Astrocyte of the hippocampus (primary cell): ENCODE measurements at regions not wholly inside any gene's neighbourhood (a gene's known extent, or its start where the extent isn't known, plus 50 kb on each side); places are given as distances from the start of the nearest gene placed in this dataset.

Experiments used
- DNase-seq: peaks from one replicate; pipeline ENCODE4 v3.0.0; 2011; ENCODE audit warnings: low read depth, low spot score

DNA sequence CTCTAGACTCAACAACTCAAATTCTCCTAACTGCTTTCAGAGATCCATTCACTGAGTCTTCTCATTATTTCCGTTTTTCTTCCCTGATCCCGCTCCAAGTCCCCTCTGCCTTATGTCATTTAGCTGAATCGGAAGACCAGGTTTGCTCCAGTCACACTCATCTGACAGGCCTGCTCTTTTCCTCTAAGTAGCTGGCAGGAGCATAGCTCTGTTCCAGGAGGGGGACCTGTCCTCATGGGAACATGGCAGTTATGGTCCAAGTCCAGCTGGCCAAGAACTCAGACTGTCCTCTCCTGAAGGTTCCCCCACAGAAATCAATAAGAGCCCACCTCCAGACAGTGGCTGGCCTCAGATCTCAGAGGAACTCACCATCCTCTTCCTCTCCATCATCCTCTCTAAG, 130.9 kb upstream of the SERP2 start:
- DNase-seq: no peak

DNA sequence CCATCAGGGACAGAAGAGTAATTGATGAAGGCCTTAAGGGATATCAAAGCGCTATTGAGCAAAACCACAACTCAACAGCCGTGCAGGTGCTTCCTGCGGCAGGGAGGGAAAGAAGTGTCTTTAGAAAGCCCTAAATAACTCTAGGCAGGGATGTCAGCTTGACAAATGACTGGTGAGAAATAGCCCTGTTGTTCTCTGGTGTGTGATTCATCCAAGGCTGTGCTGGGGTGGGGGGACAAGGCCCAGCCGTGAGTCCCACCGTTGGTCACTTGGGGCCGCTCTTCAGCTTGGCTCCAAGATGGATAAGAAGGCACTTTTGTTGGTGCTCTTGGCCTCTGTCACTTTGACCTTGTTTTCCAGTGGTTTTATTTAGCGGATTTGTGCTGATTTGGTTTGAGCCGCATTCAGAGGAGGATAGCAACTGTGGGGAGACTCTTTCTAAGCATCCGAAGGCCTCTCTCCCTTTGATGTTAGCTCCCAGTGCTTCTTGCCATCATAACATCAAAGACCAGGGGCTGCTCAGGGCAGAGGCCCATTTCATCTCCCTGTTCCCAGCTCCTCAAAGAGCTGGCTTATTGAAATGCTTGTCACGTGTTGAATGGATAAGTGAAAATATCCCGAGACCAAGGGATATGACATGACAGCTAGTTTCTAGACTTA, 130.3 kb upstream of the SERP2 start:
- DNase-seq: peak; percentile 93

DNA sequence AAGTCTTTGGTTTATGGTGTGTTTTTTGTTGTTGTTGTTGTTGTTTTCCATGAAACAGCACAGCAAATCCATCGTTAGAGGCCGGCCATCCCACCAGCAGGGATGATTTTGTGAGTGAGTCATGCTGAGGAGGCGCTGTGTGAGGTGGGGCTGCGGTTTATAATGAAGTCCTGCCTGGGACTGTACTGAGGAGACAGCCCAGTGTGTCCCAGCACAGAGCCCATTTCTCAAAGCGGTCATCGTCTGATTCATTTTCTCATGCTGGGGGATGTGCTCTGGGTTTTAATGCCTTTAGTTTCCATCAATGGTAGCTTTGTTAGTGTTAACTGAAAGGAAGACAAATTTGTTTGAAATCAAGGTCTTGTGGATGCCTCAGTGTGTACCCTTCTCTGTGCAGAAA, 129.3 kb upstream of the SERP2 start:
- peak; percentile 91 for DNase-seq

DNA sequence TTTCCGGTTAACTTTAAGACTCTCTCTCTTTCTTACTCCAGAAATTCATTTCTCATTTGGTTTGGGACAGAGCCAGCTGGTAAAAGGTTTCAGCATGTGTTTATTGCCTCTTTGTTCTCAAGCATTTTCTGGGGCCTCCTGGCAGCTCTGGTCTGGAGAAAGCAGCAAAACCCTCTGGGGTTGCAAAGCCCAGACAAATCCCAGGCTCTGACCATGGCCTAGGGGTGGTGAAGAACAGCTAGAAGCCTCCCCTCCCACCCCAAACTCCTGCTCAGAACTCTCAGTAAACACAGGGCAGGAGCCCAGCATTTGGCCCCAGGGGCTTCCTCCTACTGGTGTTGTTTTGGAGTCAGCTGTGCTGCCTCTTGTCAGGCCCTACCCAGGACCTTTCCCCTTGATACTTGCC, 124.2 kb upstream of the SERP2 start:
- peak; percentile 83 for DNase-seq

DNA sequence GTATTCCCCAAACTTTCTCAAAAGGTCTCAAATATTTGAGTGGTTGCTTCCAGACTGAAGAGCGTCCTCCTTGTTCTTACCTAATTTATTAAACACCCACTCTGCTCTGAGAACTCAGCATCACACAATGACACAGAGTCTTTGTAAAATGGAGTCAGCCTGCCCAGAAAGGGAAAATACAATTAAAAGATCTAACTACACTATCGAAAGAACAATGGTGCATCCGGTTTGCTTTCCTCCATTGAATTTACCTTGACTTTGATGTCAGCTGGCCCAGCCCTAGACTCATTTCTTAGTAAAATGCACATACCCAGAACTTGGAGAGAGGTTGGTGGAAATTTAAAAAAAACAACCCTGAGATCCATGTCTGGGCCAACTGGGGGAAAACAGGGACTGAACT, 120.7 kb upstream of the SERP2 start:
- no peak for DNase-seq

DNA sequence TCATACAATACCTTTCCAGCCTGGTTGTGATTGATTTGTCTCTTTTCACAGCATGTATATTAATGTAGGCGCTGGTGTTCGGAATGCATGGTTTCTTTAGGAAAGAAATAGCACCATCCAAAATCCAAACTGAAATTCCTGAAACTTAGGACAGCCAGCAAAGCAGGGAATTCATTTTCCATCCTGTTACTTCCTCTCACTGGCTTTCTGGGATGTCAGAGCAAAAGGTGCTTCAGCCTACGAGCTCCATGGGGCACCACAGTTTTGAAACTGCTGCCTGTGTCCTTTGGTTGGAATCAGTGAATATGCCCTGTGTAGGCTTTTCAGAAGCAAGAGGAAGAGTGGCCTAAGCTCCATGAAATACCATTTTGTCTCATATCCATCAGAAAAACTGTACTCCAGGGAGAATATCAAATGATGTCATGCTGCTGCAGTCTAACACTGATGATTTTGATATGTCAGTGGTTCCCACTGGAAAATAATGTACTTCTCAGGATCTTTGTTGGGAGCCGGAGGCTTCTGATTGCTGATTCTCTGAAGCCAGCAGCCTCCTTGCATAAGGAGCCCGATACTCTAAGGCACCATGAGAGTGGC, 117.8 kb upstream of the SERP2 start:
- no peak for DNase-seq

DNA sequence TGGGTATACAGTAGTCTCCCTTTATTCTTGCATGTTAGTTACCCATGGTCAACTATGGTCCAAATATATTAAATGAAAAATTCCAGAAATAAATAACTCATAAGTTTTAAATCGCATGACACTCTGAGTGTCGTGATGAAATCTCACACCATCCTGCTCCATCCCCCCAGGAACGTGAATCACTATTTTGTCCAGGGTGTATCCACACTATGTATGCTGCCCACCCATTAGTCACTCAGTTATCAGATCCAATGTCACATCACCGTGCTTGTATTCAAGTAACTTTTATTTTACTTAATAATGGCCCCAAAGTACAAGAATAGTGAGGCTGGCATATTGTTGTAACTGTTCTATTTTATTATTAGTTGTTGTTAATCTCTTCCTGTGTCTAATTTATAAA, 115.8 kb upstream of the SERP2 start:
- DNase-seq: no peak

DNA sequence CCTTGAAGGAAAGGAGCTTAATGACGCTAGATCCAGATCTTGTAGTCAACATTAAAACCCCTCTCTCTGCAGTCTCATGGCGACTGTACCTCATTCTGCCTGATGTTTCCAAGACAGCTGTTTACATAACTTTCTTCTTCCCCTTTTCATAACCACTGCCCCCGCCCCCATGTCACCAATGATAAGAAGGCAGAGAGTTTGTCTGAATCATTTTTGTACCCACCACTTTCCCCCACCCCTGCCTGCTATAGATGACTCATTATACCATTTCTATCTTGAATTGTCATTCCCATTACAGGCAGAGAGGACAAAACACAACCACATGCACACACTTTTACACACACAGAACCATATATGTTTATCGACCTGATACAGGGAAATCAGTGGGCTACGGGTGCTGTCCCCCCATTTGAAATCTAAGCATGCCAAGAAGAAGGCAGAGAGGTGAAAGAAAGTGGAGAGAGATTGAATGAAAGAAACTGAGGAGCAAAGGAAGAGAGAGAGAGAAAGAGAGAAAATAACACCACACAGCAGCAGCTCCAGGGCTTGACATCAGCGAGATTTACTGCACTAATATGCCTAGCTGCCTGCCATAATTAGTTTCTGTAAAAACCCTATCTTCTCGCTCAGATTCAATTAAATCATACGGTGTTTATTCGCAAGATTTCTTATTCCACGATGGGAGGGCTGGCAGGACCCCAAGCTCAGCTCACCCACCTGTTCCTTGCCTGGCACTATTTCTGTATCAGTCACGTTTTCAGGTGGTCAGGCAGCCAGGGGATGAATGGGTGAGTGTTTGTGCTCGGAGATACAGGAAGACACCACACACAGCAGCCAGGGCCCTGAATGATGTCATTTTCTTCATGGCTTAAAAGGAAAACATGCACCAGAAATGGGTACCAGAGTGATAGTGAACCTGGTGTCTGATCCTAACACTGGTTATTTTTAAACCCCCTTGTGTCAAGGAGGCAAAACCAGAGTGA, 114.3 kb upstream of the SERP2 start:
- peak; percentile 51 for DNase-seq

DNA sequence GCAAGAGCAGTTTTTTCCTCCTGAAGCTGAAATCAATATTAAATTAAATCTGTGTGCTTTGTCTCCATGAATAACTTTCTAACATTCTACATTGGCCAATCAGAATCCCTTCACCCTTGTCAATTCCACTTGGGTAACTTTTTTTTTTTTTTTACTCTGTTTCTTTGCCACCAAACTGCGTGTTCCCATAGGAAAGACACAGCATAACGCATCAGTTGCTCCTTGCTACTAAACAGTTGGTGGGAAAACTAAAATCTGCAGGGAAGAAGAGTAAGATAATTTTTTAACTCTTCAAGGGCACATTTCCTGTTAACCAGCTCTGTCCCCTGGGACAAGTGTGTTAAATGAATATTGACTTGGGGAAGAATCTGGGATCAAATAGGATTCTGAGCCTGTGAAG, 113.3 kb upstream of the SERP2 start:
- no peak for DNase-seq

DNA sequence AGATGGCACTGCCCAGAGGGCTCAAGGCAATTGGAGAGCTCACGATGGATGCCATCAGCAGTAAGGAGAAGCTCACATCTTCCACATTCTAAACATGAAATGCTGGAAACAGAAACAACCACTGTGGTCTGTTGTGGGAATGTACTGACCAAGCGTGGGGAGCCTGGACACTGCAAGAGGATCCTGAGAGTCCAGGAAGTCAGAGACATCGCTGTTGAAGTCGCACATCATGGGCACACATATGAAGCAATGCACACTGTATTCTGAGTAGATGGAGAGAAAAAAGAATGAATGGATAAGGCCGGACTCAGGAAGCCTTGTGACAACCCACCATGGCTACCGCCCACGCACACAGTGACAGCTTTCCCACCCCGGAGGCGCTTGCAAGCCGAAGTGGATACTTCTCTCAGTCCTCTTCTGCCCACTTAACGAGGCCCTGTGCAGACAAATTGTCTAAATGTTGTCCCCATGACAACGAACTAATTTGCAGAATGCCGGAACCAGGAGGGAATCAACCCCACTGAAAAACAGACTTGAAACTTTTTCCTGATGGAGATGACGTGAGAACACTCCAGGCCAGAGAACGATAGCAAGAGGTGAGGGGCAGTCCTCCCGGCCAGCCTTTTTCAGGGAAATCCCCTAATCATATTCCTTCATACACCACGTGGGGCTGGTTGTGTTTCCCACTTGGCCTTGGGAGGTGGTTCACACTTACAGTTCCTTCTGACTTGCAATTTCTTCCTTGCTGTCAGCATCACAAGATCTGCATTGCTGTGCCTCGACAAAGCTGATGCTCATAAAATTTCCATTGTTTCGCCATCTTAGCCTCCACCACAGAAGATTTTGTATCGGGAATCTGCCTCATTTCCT, 109.6 kb upstream of the SERP2 start:
- peak; percentile 54 for DNase-seq

DNA sequence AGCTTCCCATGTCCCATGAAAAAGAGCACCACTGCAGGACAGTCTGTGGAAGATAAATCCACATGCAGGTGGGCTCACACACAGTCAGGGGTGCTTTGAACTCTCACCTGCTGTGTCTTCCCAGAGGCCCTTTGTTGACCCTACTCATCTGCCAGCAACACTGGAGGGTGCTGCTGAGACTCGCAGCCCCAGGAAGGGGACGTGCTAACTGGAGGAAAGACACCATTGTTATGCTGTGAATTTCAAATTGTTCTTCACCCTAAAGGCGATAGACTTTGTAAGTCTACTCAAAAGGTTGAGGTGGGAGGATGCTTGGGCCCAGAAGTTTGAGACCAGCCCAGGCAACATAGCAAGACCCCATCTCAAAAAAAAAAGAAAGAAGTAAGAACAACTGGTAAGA, 107.3 kb upstream of the SERP2 start:
- DNase-seq: no peak

DNA sequence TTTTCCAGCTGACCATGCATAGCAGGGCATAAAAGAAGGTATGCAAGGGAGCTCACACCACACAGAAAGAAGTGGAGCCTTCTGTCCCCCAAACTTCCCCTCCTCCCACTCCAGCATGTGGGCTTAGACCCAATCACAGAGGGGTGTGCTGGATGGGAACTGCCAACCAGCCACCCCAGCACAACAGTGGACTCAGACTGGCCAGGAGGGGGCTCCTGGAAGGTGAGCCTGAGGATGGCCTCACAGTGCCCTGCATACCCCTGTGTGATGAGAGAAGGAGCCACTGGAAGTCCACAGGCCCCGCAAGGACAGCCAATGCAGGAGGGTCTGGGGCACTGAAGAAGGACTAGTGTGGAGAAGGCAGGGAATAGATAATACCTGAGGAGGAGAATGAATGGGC, 106.9 kb upstream of the SERP2 start:
- DNase-seq: no peak

DNA sequence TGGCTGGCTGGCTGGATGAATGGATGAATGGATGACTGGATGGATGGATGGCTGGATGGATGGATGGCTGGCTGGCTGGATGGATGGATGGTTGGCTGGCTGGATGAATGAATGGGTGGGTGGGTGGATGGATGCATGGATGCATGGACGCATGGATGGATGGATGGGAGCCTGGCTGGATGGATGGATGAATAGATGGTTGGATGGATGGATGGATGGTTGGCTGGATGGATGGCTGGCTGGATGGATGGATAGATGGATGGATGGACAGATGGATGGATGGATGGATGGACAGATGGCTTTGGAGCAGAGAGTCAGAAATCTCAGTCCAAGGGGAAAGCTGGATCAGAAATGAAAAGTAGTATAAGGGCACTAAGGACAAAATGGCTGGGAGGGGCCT, 106.4 kb upstream of the SERP2 start:
- no peak for DNase-seq

DNA sequence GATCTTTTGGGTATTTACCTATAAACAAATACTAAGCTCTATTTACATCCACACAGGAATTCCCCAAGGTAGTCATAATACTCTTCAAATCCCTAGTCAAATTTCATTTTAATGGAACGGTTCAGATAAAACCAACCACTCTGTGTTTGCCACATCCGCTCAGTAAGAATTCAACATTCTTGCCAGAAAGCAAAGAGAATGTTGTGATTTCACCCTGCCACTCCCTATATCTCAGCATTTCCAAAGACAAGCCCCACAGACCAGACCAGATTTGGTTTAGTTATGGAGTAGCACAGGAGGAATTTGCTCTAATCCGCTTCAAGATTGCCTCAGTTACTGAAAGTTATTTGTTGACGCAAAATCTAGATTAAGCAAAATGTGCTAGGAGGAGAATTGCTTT, 105.6 kb upstream of the SERP2 start:
- DNase-seq: peak; percentile 88

DNA sequence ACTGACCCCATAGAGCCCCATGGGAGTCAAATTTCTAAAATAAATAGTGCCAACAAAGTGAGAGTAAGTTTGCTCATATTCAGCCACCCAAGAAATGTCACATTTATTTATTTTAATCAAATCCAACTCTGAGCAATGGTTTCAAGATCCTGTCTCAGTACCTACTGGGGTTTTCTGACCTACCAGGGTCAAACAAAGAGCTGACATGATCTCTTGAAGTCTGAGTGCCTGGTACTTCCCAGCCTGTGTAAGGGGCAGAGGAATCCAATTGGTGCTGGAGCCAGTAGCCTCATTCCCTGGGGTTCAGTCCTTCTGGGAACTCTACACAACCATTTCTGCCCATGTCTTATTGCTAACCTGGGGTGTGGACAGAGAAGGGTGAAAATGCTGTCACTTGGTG, 104.6 kb upstream of the SERP2 start:
- DNase-seq: no peak

DNA sequence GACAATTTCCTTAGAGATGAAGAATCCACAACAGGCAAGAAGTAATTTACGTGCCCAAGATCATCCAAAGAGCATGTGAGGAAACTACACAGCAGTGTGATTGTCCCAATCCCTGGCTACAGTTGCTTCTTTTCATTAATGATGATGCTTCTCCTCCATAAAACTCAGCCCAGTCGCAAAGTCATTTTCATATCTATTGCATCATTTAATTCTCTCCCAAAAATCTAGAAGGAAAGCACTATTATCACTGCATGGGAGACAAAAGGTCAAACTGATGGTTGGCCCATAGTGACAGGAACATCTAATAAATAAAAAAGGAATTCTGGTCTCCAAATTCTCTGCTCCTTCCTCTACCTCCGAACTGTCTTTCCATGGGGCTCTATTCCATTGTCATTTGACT, 103.5 kb upstream of the SERP2 start:
- no peak for DNase-seq

DNA sequence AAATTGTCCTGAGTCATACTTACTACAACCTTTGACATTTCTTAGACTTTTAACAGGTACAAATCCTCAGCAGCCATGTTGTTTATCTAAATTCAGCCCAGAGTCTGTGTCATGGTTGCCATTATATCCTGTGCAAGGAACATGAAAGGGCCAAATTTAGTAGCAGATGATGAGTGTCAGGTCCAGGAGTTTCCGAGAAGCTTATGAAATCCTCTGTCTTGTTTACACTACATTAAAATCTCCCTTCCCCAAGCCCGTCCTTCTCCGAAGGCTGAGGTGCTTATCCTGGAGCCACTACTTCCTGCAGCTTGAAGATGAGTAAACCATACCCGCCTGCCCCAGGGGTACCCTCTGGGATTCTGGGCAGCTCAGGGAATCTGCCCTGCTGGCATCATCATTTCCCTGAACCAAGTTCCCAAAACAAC, 102.6 kb upstream of the SERP2 start:
- DNase-seq: no peak

DNA sequence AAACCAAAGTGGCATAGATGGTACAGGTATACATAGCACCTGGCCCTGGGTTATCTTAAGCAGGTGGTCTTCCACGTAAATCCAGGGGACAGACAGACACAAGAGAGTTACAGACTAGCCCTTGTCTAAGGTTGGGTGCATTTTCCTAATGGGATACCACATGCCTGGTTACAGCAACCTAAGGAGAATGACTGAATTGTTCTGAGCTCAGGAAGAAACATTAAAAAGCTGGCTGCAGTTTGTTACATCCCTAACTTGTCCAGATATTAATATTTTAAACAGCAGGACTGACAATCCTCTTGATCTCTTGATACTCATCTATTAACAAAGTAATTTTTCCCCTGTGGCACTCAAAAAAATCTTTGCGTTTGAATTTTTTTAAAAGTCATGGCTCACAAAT, 102.2 kb upstream of the SERP2 start:
- no peak for DNase-seq

DNA sequence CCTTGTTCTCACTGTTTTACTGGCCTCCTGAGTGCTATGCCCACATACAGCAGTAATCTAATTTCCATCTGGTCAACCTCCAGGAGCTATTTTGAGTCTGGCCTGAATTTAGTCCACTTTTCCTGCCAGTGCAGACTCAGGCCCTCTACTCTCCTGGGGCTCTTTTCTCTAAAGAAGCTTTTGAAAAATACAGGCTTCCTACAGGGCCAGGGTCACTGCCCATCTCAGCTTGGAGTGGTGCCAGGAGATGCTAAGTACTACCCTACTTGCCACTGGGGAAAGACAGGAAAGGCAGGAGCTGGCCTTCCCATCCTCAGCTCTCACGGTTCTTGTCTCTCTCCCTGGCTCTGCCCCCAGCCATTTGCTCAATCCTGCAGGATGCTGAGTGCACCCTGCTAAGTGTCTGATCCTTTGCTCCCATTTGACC, 101.7 kb upstream of the SERP2 start:
- DNase-seq: no peak

DNA sequence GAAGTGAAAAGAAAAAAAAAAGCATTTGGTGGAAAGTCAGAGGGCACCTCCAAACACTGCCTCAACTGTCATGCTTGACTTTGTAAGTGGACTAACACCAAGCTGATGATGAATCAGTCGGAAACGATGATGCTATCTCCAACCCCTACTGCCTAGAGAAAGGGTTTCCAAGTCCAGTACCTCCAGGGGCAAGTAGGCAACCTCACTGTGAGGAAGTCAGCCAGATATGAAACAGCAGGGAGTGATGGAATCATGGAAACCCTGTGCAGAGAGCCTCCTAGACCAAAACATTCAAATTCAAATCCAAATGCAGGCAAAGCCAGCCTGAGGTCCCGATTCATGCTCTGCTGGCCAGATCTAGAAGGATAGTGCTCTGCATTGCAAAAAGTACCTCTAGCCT, 100.9 kb upstream of the SERP2 start:
- DNase-seq: no peak

DNA sequence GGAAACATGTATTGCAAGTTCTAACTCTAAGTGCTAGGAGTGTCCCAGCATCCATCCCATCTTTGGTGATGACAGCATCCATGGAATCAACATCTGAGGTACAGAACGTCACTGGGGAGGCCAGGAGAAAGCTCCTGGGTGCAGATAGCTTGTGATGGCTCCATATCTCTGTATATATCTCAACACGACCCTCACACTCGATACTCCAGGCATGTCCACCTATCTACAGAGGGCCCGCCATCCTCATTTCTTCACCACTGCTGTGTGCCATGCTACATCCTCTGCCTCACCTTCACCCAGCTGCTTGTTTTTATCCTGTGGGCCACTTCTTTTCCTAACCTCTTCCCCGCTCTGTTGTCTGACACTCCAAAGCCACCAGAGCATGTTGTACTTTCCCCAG, 100.4 kb upstream of the SERP2 start:
- DNase-seq: no peak
